ENCODE measurements at regions not wholly inside any gene's neighbourhood (a gene's known extent, or its start where the extent isn't known, plus 50 kb on each side); places are given as distances from the start of the nearest gene placed in this dataset.
"Not testable (repeated sequence)": the region's sequence is repeated elsewhere in the genome, so short reads cannot be mapped to it uniquely, and the experiment has no call there.

- not testable (repeated sequence) for TF ChIP-seq POLR2A (IDR thresholded peaks at IDR 0.05; ENCODE audit: low read depth, low read length); POLR2AphosphoS5 (IDR thresholded peaks at IDR 0.05; ENCODE audit: low read depth, low read length); TAF1 (IDR thresholded peaks at IDR 0.05; ENCODE audit: low read depth, low read length); PAX5 (IDR thresholded peaks at IDR 0.05; ENCODE audit: insufficient read depth, low read length, severe bottlenecking); SPI1 (IDR thresholded peaks at IDR 0.05; ENCODE audit: low read depth, low read length)
Measured at GRCh38 chr3:135658451-135658850, 307.1 kb upstream of the PPP2R3A start.

Data from GM12891 (cell line).